KOPT-K1 (cell line): ENCODE measurements at regions not wholly inside any gene's neighbourhood (a gene's known extent, or its start where the extent isn't known, plus 50 kb on each side); places are given as distances from the start of the nearest gene placed in this dataset.

ENCODE experiments used
- H3K27ac ChIP-seq: fragments of 200-600 bp; sonication (generic); 2 replicates; pipeline ENCODE4 v1.5.1; 2016; ENCODE audit warnings: antibody characterized with exemption, mild to moderate bottlenecking, low read depth, low read length; ENCODE audit not compliant: poor library complexity, severe bottlenecking
- H3K36me3 ChIP-seq: fragments of 200-600 bp; sonication (generic); 2 replicates; pipeline ENCODE4 v1.5.1; 2017; ENCODE audit warnings: antibody characterized with exemption, mild to moderate bottlenecking, low read length, moderate library complexity; ENCODE audit not compliant: insufficient read depth
- H3K9me3 ChIP-seq: fragments of 200-600 bp; sonication (generic); 2 replicates; pipeline ENCODE4 v1.5.1; 2017; ENCODE audit warnings: antibody characterized with exemption, low read length, mild to moderate bottlenecking; ENCODE audit not compliant: insufficient read depth, poor library complexity, severe bottlenecking

DNA sequence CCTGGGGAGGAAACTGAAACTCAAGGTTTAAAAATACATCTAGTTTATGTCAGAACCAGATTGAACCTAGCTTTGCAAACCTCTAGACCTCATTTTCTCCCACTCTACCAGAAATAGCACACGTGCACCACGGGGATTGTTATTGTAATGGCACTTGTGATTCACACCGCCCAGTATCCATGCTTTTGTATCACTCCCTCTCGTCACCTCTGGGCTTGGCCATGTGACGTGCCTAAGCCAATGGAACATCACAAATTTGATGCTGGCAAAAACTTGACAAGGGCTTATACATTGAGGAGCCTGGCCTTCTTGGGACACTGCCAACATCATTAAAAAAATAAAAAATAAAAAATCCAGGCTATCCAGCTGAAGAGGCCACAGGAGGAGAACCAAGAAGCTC, 495.8 kb upstream of the POU3F3 start:
- no peaks in the 10 kb centered on the region for H3K36me3 ChIP-seq
- no peaks in the 10 kb centered on the region for H3K9me3 ChIP-seq
- no peak overlapping the region for H3K27ac ChIP-seq

DNA sequence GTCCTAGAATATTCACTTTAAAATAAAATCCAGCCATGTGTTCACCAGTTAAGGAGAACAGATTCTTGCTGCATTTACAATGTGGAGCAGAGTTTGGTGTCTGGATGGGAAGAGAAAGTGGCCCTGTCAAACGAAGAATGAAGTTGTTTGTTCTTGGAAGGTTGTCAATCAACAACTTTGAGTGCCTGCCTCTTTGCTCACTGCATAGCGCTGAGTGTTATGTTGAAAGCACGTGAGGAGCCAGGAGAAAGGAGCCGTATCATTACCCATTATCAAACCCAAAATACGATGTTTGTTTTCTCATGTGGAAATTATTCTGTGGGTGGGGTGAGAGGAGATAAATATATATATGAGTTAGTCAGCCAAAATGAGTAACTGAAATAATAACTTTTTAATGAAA, 492.5 kb upstream of the POU3F3 start:
- H3K36me3 ChIP-seq, result no peaks in the 10 kb centered on the region
- no peak overlapping the region for H3K27ac ChIP-seq
- H3K9me3 ChIP-seq, result no peaks in the 10 kb centered on the region

- Histone ChIP-seq H3K9me3 (no peaks in the 10 kb centered on the region), H3K27ac (no peak overlapping the region), H3K36me3 (no peaks in the 10 kb centered on the region)
These were observed 485.8 kb upstream of the POU3F3 start for GRCh38 chr2:104368089-104368488.

DNA sequence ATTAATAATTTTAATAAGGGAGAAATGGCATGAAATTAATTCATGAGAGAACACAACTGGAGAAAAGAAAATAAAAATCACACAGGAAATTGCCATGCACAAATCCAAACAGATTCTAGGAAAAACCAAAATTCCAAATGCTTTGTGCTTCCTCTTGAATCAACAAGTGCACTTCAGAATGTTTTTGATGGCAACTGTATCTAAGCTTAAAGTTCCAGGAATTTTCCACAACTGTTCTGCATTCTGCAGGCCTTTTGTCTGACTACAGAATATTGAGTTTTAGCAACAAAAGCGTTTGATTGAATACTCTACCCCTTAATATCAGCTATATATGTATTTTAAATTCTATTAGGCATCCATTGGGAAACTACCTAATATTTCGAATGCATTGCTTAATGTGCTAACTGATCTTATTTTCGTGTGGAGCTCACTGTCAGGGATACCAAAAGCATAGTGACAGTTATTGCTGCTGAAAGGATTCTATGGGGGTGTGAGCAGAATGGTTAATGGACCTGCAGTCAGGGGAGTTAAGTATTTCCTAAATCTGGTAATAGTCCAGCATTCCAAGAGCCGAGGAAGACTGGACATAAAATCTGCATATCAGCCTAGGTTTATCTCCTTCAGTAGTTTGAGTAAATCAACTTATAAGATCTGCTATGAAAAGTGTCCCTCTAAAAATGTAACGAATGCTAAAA, 482.7 kb upstream of the POU3F3 start:
- H3K9me3 ChIP-seq, result no peaks in the 10 kb centered on the region
- H3K27ac ChIP-seq, result no peak overlapping the region
- H3K36me3 ChIP-seq, result no peaks in the 10 kb centered on the region

DNA sequence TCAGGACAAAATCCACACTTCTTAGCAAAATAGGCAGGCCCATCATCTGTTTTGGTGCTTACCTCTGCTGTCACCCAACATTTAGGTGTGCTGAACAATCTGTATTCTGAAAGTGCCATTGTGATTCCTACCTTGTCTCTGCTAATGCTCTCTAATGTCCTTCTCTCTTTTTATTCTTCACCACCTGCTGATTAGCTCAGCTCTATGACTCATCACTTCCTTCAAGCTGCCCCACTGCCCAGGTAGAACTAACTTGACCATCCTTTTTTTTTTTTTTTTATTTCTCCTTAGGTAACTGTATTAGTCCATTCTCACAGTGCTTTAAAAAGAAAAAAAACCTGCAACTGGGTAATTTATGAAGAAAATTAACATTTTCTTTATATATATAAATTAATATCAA, 478.7 kb upstream of the POU3F3 start:
- Histone ChIP-seq H3K27ac (no peak overlapping the region), H3K36me3 (no peaks in the 10 kb centered on the region), H3K9me3 (no peaks in the 10 kb centered on the region)

DNA sequence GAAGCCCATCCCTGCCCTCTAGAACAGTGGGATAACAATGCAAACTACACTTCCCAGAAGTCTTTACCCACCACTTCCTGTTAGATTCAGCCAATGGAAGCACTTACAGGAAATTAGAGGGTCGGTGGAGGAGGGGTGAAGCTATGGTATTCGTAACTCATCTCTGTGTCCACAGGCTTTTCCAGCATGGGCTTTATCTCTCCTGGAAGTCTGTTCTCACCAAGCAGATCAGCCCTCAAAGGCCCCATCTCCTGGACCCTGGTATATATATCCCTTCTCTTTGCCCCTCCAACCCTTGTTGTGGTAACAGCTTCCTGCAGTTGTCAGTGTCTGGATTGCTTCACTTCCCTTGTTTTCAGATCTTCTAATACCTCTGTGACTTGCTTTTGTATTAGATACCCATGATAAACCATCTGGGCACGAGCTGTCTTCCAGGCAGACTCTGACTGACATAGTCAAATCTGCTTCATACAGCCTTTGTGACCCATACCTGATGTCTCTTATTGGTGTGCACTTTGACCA, 475.0 kb upstream of the POU3F3 start:
- Histone ChIP-seq H3K27ac (peak overlapping the region; percentile 68), H3K9me3 (no peaks in the 10 kb centered on the region), H3K36me3 (no peaks in the 10 kb centered on the region)

DNA sequence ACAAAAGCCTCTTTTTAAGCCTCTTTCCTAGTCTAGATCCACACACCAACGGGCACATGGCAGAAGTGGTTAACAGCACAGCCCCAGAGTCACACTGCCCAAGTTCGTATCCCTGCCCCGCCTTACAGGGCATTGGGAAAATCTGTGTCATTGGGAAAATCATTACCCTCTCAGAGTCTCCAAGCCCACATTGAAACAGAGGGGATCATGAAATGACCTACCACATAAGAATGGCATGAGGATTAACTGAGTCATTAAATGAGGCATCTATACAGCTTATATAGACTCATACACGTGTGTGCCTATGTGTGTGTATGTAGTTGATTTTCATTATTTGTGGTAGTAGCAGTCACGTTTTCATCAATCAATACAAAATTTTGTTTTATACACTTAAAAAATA, 469.0 kb upstream of the POU3F3 start:
- H3K36me3 ChIP-seq, result no peaks in the 10 kb centered on the region
- H3K27ac ChIP-seq, result no peak overlapping the region
- no peaks in the 10 kb centered on the region for H3K9me3 ChIP-seq

DNA sequence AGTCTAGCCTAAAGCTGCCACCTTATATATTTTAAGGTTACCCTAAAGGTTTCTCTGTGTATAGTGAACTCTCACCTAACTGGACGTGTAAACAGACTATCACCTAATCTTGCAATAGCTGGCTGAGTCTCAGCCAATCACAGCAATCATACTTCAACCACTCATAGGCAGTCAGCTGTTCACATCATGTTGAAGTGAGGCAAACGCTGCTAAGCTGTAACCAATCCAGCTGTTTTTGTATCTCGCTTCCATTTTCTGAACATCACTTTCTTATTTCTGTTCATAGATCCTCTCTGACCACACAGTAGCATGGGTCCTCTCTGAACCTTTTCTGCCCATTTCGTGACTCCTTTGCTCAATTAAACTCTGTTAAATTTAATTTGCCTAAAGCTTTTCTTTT, 468.2 kb upstream of the POU3F3 start:
- Histone ChIP-seq H3K27ac (no peak overlapping the region), H3K9me3 (no peaks in the 10 kb centered on the region), H3K36me3 (no peaks in the 10 kb centered on the region)

DNA sequence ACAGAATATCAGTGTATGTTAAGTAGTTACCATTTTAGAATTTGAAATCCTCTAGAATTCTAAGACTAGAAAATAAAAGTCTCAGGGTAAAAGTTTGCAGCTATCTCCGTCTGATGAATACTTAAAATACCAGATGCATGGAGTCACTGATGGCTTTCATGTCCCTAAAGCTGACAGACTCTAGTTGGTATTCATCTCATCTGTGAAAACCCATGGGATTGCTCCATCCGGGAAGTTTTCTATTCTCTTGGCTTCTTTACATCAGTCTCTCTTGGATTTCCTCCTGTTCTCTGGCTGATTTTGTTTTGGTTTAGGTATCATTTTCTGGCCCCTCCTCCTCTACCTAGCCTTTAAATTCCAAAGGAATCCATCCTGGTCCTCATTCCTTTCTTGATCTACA, 465.6 kb upstream of the POU3F3 start:
- Histone ChIP-seq H3K36me3 (no peaks in the 10 kb centered on the region), H3K9me3 (no peaks in the 10 kb centered on the region), H3K27ac (no peak overlapping the region)

DNA sequence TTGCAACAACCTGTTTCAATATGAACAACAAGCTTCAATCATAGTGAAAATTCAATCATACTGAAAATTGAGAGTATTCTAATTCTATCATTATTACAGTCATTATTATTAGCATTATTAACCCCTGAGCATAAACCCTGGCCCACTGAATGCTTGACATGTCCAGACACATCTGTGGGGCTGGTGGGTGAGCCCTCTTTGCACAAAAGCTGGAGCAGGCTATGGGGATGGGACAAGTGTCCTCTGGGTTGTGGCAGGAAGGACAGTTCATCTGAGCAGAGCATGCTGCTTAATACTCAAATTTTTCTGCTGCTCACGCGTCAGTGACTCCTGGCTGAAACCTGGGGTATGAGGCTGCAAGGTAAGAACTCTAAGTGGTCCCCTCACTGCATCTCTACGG, 451.1 kb upstream of the POU3F3 start:
- Histone ChIP-seq H3K36me3 (no peaks in the 10 kb centered on the region), H3K27ac (no peak overlapping the region), H3K9me3 (no peaks in the 10 kb centered on the region)

DNA sequence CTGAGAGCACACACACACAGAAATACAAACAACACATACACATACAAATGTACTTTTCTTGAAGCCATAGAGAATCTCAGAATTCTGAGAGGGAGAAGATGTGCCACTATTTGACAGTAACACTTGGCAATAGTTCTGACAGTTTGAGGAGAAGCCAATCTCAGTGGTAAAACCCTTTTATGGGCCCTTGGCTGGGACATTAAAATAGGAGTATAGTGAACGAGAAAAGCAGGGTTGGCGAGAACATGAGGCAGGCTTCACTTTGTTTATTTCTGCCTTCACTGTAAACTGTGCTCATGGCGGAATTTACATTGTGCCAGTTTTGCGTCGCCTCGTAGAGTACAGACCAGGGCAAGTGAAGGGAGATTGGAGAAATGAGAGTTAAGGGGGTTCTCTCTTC, 449.4 kb upstream of the POU3F3 start:
- H3K36me3 ChIP-seq, result no peaks in the 10 kb centered on the region
- H3K9me3 ChIP-seq, result no peaks in the 10 kb centered on the region

DNA sequence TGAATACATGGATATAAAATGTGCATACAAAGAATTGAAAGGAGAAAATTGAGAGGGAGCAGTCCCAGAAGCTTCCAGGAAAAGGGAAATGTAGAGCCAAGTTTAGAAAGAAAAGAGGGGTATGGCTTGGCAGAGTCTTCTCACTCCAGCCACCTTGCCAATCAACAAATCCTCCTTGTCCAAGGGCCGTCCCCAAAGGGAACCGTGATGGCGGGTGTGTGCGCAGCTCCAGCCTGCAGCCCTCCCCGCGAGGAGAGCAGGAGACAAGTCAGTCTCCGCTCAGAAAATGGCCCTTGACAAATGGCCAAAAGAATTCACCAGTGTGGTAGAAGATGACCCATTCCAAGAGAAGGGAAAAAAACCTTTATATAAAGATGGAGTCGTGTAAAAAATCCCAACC, 448.3 kb upstream of the POU3F3 start:
- Histone ChIP-seq H3K9me3 (no peaks in the 10 kb centered on the region), H3K36me3 (no peaks in the 10 kb centered on the region), H3K27ac (no peak overlapping the region)

More for the DNA sequence above, 449.4 kb upstream of the POU3F3 start:
- H3K27ac ChIP-seq, result no peak overlapping the region

GRCh38 chr2:104406261-104406726, 447.6 kb upstream of the POU3F3 start:
- no peaks in the 10 kb centered on the region for H3K9me3 ChIP-seq
- H3K36me3 ChIP-seq, result no peaks in the 10 kb centered on the region
- no peak overlapping the region for H3K27ac ChIP-seq

DNA sequence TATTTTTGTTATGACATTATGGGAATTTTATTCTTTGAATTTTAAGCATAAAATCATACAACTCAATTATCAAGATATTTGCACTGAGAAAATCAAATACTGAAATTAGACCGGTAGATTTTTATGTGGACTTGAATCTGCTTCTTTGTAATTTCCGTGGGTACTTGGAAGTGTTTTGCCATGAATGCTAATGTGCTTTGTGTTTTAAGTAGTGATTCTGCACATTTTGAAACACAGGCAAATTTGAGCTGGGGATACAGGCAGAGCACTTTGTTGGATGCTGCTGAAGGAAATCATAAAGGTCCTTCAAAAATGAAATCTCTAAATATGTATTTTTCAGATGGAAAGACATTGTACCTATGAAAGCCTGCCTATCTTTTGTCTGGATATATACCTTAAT, 446.3 kb upstream of the POU3F3 start:
- Histone ChIP-seq H3K9me3 (no peaks in the 10 kb centered on the region), H3K36me3 (no peaks in the 10 kb centered on the region), H3K27ac (no peak overlapping the region)

DNA sequence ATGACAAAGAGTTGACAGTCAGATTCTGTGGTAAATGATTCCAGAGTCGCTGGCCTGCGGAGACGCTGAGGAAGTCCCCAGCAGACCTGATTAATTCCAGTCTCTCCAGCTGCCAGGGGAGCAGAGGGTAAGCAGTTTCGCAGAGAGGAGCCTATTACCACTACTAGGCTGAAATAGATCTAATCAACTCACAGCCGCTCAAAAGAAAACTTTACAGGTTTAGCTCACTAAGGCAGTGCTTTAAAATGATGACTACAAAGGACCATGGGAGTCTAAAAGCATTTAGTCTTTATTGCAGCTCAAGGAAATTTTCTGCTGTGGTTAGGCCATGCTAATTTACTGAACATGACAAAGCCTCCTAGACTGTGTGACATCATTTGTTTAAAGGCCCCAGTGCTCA, 445.6 kb upstream of the POU3F3 start:
- no peak overlapping the region for H3K27ac ChIP-seq
- no peaks in the 10 kb centered on the region for H3K9me3 ChIP-seq
- no peaks in the 10 kb centered on the region for H3K36me3 ChIP-seq

GRCh38 chr2:104410136-104410535, 443.8 kb upstream of the POU3F3 start:
- no peak overlapping the region for H3K27ac ChIP-seq
- H3K36me3 ChIP-seq, result no peaks in the 10 kb centered on the region
- H3K9me3 ChIP-seq, result no peaks in the 10 kb centered on the region
